BE2C (cell line): ENCODE measurements at regions not wholly inside any gene's neighbourhood (a gene's known extent, or its start where the extent isn't known, plus 50 kb on each side); places are given as distances from the start of the nearest gene placed in this dataset.

Experiments used
- DNase-seq: peaks from one replicate; pipeline ENCODE4 v3.0.0-alpha.2; 2020
- H3K27me3 ChIP-seq: fragments of 250-450 bp; sonication (Bioruptor Pico); 2 replicates; pipeline ENCODE4 v1.5.1; 2020; ENCODE audit warnings: mild to moderate bottlenecking
- H3K36me3 ChIP-seq: fragments of 250-450 bp; sonication (Bioruptor Pico); 2 replicates; pipeline ENCODE4 v1.5.1; 2020; ENCODE audit warnings: mild to moderate bottlenecking
- H3K4me1 ChIP-seq: fragments of 250-450 bp; sonication (Bioruptor Pico); 2 replicates; pipeline ENCODE4 v1.5.1; 2020
- H3K4me3 ChIP-seq: 2 replicates; pipeline ENCODE4 v1.5.1; 2011; ENCODE audit warnings: low read depth, low read length
- H3K9me3 ChIP-seq: fragments of 250-450 bp; sonication (Bioruptor Pico); 2 replicates; pipeline ENCODE4 v1.5.1; 2020
- CTCF ChIP-seq: IDR thresholded peaks from 2 replicates; pipeline ENCODE4 v1.5.1; 2012; ENCODE audit warnings: mild to moderate bottlenecking, low read depth, low read length

- TF ChIP-seq CTCF = no peak
- H3K9me3 ChIP-seq = no peaks in the 10 kb centered on the region
- H3K36me3 ChIP-seq = no peaks in the 10 kb centered on the region
- no peaks in the 10 kb centered on the region for H3K27me3 ChIP-seq
- H3K4me1 ChIP-seq = no peaks in the 10 kb centered on the region
- no peak overlapping the region for H3K4me3 ChIP-seq
- no peak for DNase-seq
Measured at GRCh38 chr12:73342733-73343132, 1070.6 kb downstream of the TRHDE start.

- no peak for DNase-seq
- TF ChIP-seq CTCF = no peak
- Histone ChIP-seq H3K36me3 (no peaks in the 10 kb centered on the region), H3K4me1 (no peaks in the 10 kb centered on the region), H3K9me3 (no peaks in the 10 kb centered on the region), H3K27me3 (no peaks in the 10 kb centered on the region), H3K4me3 (no peak overlapping the region)
Measured at GRCh38 chr12:73352826-73353225, 1080.7 kb downstream of the TRHDE start.

- Histone ChIP-seq H3K9me3 (no peaks in the 10 kb centered on the region; the same call in 1 of the 2 replicates), H3K36me3 (no peaks in the 10 kb centered on the region), H3K4me3 (no peak overlapping the region), H3K27me3 (no peaks in the 10 kb centered on the region), H3K4me1 (no peaks in the 10 kb centered on the region)
- DNase-seq = no peak
- no peak for TF ChIP-seq CTCF
Measured at GRCh38 chr12:73361156-73361863, 1089.1 kb downstream of the TRHDE start.

- H3K4me3 ChIP-seq = no peak overlapping the region
- H3K9me3 ChIP-seq = no peaks in the 10 kb centered on the region; the same call in 1 of the 2 replicates
- no peak for TF ChIP-seq CTCF
- DNase-seq = no peak
- H3K36me3 ChIP-seq = no peaks in the 10 kb centered on the region
- no peaks in the 10 kb centered on the region for H3K4me1 ChIP-seq
- H3K27me3 ChIP-seq = no peaks in the 10 kb centered on the region
Measured at GRCh38 chr12:73361864-73362230, 1089.7 kb downstream of the TRHDE start.

- no peak overlapping the region for H3K4me3 ChIP-seq
- H3K9me3 ChIP-seq = no peaks in the 10 kb centered on the region; the same call in 1 of the 2 replicates
- H3K4me1 ChIP-seq = no peaks in the 10 kb centered on the region
- no peaks in the 10 kb centered on the region for H3K36me3 ChIP-seq
- DNase-seq = no peak
- TF ChIP-seq CTCF = no peak
- no peaks in the 10 kb centered on the region for H3K27me3 ChIP-seq
Measured at GRCh38 chr12:73362666-73363065, 1090.5 kb downstream of the TRHDE start.

GRCh38 chr12:73372856-73373255, 1100.7 kb downstream of the TRHDE start:
- DNase-seq = no peak
- H3K4me3 ChIP-seq = no peak overlapping the region
- no peaks in the 10 kb centered on the region for H3K9me3 ChIP-seq
- no peaks in the 10 kb centered on the region for H3K36me3 ChIP-seq
- H3K4me1 ChIP-seq = no peaks in the 10 kb centered on the region
- no peaks in the 10 kb centered on the region for H3K27me3 ChIP-seq
- no peak for TF ChIP-seq CTCF
